ENCODE measurements at regions not wholly inside any gene's neighbourhood (a gene's known extent, or its start where the extent isn't known, plus 50 kb on each side); places are given as distances from the start of the nearest gene placed in this dataset.

DNA sequence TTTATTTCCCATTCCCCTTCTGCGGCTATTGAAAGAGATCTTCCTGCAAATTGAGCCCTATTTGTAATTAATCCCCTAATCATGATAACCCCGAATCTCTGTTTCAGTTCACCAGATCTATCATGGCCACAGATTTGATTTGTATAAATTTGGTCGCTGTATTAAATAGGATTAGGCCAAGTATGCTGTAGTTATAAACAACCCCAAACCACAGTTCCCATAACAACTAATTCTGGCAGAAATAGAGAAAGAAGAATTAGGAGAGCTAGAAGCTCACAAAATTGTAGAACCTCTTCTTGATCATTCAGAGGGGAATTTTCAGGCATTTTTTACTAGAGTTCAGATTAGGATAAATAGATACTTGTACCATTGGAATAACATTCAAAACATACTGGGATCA lies 433.7 kb upstream of the TNP1 start:
- TF ChIP-seq, protein P1, sequence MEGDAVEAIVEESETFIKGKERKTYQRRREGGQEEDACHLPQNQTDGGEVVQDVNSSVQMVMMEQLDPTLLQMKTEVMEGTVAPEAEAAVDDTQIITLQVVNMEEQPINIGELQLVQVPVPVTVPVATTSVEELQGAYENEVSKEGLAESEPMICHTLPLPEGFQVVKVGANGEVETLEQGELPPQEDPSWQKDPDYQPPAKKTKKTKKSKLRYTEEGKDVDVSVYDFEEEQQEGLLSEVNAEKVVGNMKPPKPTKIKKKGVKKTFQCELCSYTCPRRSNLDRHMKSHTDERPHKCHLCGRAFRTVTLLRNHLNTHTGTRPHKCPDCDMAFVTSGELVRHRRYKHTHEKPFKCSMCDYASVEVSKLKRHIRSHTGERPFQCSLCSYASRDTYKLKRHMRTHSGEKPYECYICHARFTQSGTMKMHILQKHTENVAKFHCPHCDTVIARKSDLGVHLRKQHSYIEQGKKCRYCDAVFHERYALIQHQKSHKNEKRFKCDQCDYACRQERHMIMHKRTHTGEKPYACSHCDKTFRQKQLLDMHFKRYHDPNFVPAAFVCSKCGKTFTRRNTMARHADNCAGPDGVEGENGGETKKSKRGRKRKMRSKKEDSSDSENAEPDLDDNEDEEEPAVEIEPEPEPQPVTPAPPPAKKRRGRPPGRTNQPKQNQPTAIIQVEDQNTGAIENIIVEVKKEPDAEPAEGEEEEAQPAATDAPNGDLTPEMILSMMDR (IDR thresholded peaks at IDR 0.05; ENCODE audit: poor library complexity) = no peak
- TF ChIP-seq EZH2 (IDR thresholded peaks at IDR 0.05; ENCODE audit: borderline replicate concordance) = no peak
- TF ChIP-seq EZH2phosphoT487 (IDR thresholded peaks at IDR 0.05; ENCODE audit: low read depth, severe bottlenecking, unreplicated experiment) = no peak
